GM19023 (cell line): ENCODE measurements at regions not wholly inside any gene's neighbourhood (a gene's known extent, or its start where the extent isn't known, plus 50 kb on each side); places are given as distances from the start of the nearest gene placed in this dataset.

Source experiments
- ATAC-seq: cut with Tn5 transposase; IDR thresholded peaks from one replicate; pipeline ENCODE4 v1.9.1; 2021; ENCODE audit warnings: mild to moderate bottlenecking, moderate library complexity; ENCODE audit not compliant: unreplicated experiment

DNA sequence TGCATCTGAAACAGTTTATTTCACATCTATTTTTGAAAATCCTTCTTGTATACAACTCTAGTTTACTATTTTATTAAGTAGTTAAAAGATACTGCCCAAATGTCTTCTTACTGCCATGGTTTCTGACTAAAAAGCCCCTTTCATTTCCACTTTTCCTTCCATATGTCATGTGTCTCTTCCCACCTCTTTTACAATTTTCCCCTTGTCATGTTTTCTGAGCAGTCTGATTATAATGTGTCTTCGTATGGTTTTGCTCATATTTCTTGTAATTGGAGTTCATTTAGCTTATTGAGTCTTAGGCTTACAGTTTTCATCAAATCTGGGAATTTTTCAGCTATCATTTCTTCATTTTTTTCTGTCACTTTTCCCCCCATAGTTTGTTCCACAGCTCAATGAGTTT, 813.9 kb upstream of the GYPC start:
- ATAC-seq, result no peak

DNA sequence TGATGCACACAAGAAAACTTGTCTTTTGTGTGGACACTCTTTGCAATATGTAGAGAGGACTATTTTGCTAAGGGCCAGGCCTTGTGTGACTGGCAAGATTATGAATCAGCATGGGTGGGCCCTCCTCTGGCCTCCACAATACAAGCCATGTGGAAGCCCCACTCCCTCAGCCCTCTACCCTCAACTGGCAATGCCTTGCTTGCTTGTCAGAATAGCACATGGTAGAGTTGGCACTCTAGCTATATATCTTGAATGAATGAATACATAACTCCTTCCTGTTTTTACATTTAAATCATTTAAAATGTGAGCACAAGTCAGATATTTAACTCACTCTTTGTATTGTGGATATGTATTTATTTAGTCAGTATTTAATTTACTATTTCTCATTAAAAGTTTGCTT, 805.4 kb upstream of the GYPC start:
- no peak for ATAC-seq

DNA sequence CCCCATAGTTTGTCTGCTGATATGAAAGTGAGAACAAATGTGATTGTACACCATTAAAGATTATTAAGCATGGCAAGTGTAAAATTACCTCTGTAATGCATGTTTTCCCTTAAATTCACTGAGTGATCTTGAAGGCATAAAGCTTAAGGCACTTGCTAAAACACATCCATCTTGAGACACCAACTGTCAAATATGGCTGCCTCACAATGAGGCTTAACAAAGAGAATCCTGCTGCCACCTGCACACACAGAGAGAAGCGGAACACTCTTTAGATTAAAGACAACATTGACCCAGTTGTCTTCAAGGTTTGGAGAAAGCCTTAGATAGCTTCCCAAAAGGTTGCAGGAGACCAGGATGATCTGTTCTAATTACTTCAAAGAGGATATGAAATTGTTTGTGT, 803.6 kb upstream of the GYPC start:
- ATAC-seq, result no peak

DNA sequence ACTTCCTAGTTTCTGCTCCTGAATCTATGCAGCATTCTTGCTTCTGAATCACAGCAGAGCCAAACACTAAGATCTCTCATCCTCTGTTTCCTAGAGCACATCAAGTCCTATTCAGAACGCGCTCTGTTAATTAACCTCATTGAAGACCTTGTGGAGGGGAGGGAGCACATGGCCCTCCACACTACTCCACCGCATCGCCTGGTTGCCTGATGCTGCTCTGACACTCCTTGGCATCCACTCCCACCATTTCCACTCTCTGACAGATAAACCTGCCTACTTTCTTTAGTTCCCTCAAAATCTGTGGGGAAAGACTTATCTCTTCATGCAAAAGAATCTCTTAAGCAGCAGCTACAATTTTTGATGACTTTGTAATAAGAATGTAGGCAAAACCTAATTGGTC, 802.3 kb upstream of the GYPC start:
- ATAC-seq, result no peak

DNA sequence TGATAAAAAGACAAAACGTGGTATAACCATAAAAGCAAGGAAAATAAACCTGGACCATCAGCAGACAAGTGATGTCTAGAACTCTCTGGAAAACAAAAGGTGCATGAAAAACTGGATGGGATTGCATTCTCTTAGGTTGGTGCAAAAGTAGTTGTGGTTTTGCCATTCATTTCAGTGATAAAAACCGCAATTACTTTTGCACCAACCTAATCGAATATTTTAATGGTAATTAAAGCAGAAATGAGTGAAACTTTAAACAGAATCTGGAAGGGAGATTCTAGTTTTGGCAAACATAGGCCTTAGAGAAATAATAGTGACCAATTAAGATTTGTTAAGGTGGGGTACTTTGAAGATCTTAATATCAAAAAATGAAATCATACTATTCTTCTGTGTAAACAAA, 800.8 kb upstream of the GYPC start:
- no peak for ATAC-seq

DNA sequence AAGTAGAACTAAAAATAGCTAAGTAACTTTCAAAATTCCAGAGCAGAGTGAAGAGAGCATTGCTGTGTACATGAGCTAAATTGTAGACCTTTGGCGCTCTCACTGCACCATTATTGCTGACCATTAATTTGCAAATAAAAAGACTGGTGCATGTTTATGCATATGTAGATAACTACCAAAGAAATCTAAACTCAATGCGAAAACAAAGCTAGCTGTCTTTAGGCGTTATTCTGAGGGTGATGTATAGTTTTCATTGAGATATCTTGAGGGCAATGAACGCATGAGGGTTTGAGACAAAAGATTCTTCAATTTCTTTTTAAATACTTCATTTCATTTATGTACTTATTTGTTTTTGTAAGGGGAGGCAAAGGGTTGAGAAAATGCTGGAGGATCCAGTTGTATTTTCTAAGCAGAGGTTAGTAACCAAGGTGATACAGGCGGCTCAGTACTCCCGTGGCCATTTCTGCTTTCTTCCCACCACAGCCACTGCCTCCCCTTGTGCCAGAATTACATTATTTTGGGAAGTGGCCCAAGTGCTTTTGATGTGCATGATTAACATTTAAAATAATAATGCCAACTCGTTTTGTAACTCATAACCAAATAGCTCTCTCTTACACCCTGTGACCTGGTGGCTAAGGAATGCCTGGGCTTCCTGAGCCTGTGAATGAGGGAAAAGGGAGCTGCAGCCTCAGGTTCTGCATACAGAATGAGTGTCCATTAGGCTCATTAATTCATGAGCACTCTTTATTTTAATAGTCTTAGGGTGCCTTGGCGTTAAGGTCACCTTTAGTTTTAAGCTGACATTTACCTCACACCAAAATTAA, 797.8 kb upstream of the GYPC start:
- no peak for ATAC-seq

DNA sequence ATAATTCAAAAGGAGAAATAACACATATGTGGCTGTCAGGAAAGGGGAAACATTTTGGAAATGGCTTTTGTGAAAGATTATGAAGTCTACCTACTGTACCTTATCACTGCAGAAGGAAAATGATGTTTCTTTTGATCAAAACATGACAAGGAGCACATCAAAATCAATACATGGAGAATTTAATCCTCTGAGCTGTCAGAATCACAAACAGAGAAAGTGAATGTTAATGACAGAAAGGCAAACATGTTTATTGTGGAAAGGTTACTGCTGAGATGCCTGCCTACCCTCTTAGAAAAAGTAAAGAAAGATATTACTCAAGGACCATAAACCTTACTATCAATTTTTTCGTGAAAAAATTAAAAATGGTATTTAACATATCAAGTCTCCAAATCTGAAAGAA, 794.5 kb upstream of the GYPC start:
- no peak for ATAC-seq

DNA sequence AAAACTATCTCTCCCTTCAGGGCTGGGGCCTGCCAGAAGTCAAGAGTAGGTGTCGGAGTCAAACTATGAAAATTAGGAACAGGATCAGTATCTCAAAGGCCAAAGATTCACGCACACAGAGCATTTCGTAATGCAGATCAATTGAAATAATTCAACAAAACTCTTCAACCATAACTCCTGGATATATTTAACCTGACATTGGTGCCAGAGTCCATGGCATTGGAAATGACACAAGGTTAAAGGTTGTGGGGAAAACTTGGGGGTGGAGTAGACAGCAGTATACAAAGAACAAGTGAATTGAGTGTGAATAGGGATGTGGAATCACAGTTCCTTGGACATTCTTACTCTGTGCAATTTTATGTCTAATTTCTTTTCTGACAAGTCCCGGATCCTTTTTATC, 788.0 kb upstream of the GYPC start:
- ATAC-seq, result no peak

DNA sequence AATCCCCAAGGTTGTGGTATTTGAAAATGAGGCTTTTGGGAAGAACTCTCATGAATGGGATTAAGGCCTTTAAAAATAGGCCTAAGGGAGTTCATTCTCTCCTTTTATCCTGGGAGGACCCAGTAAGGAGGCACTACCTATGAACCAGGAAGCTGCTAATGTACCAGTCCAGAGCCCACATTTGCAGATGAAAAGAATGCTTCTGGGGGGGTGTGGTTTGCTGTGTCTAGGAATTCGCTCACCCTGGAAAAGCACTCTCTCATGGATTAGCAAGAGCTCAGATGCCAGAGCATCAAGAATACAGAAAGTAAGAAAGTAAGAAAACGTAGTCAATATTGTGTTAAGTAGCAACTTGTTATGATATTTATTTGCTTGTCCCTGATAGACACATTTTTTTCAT, 785.7 kb upstream of the GYPC start:
- ATAC-seq, result no peak

DNA sequence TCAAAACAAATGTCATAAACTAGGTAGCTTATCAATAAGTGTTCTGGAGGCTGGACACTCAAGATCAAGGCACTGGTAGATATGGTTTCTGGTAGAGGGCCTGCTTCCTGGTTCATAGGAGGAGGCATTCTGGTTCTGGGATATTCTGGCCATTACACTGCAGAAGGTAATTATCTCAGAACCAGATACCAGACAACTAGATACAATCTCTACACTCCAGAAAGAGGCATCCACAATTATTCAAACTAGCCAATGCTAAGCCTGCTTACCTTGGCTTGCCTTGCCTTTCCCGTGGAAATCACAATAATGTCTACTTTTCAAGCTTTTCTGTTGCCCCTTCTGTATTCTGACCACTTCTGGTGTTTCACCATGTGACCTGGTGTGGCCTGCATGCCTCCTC, 785.2 kb upstream of the GYPC start:
- ATAC-seq, result no peak

DNA sequence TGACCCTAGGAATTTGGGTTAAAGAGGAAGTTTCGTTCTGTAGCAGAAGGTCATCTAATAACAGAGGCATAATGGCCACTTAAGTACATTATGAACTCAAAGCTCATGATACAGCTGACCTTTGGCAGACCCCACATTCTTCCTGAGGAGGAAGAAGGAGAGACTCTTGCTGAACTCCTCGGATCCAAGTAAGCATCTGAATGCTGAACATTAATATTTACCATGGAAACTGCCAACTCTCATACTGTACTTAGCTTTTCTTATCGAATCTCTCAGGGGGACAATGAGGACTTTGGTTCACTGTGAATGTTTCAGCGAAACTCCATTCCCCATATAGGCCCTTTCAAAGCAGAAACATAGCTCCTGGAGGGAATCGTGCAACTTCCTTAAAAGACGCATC, 781.4 kb upstream of the GYPC start:
- no peak for ATAC-seq

DNA sequence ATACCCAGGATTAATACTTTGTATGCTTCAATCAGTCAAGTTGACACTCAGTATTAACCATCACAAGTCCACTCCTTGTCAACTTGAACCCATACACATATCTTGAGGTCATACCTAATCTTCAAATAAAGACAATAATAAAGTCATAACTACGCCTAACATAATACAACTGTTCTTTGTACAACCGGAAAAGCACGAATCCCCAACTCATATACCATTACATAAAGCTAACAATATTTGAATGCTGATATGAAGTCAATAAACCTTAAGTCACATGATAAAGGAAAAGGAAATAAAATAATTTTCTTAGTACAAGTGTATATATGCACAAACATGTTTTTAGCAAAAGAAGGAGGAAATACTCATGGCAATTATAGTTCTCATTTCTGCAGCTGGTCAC, 770.6 kb upstream of the GYPC start:
- no peak for ATAC-seq

DNA sequence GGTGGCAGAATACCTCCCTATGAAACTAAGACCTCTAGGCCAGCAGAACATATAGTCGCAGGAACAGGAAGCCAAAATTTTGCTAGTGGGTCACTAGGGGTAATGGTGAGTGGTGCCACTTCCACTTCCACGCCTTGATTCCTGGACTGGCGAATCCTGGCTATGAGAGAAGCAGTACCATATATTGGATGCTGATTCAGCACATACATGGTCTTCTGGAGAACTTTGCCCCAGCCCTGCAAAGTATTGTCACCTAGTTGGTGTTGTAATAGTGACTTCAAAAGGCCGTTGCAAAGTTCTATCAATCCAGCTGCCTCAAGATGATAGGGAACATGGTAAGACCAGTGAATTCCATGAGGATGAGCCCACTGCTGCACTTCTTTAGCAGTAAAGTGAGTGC, 769.8 kb upstream of the GYPC start:
- ATAC-seq, result no peak

DNA sequence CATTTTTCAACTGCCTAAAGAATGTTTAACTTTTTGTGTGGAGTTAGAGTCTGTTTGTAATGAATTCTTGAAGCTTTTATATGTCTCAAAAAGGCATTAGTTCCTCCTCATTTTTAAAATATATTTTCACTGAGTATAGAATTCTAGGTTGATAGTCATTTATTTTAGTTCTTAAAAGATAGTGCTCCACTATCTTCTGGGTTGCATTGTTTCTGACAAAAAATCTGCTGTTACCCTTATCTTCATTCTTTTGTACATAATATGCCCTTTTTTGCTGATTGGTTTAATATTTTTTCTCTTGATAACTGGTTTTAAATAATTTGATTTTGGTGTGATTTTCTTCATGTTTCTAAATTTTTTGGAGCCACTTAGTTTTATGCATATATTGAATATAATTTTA, 754.7 kb upstream of the GYPC start:
- no peak for ATAC-seq

DNA sequence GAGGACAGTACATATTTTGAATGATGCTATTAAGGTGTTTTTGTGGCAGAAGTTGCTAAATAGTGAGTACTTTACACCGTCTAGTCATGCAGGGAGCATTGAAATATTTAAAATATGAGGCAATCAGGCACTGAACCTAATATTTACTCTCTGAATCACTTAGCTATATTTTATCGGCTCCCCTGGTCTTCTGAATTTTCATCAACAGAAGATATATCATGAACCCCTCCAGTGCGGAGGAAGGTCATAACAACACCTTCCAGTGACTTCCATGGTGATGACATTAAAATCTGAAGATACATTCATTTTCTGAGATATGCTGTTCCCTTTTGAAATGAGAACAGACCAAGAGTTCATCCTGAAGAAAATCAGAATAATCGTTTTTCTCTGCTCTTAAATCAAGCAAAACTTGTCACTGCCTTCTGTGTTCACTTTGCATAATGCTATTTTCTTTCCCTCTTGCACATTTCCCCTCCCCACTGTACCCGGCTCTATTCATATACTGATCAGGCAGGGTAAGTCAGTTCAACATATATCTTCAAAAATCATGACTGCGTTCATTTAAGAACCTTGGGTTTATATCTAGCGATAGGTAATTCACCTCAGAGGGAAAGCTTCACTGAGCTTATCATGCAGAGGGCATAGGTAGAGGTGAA, 729.9 kb upstream of the GYPC start:
- no peak for ATAC-seq

DNA sequence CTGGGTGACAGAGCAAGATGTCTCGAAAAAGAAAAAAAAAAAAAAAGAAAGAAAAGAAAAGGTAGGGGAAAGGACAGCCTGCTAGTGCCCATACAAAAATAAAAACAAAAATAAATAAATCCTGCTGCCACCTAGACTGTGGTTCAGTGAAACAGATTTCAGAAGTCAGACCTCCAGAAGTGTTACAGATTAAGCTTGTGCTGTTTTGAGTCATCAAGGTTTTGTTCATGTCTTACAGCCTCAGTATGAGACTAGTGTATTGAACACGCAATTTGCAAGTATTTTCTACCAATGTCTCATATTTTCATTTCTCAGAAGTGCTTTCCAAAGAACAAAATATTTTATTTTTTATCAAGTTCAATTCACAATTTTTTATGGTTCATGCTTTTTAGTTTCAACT, 720.4 kb upstream of the GYPC start:
- no peak for ATAC-seq

DNA sequence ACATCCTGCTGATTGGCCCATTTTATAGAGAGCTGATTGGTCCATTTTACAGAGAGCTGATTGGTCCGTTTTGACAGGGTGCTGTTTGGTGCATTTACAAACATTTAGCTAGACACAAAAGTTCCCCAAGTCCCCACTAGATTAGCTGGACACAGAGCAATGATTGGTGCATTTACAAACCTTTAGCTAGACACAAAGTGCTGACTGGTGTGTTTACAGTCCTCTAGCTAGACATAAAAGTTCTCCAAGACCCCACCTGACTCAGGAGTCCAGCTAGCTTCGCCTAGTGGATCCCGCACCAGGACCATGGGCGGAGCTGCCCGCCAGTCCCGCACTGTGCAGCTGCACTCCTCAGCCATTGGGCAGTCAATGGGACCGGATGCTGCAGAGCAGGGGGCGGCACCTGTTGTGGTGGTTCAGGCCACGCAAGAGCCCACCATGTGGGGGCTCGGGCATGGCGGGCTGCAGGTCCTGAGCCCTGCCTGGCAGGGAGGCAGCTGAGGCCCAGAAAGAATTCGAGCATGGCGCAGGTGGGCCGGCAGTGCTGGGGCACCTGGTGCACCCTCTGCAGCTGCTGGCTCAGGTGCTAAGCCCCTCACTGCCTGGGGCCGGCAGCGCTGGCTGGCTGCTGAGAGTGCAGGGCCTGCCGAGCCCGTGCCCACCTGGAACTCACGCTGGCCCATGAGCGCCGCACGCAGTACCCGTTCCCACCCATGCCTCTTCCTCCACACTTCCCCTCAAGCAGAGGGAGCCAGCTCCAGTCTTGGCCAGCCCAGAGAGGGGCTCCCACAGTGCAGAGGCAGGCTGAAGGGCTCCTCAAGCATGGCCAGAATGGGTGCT, 713.2 kb upstream of the GYPC start:
- no peak for ATAC-seq

DNA sequence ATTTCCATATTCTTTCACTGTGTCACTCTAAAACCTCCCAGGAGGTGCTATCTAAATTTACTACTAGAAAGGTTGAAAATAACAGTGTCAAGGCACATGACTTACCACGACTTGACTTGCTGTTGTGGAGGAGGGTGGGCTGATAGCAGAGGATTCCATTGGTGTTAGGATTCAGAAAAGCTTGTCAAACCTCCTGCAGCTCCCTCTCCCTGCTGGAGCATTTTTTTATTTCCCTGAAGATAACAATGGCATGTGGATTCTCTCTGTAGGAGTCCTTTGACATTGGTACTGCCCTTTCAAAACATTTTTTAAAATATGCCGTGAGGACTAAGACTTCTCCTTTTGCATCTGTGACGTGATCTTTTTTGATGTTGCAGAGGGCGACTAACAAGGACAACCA, 696.9 kb upstream of the GYPC start:
- no peak for ATAC-seq

DNA sequence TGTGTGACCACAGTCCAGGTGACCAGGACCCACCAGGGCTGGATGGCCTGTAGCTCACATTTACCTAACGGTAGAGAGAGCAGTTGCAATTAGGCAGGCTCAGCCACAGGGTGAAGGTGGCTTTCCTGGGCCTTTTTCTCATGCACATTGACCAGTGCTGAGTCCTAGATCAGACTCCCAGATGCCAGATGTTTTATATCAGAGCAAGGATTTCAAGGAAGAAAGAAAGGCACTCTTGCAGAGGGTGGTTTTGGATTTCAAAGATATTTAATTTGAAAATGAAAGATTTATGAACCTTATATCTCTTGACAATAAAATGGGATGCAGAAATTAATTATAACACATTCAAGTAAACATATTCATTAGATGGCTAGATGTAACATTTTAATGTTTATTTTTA, 694.2 kb upstream of the GYPC start:
- ATAC-seq, result no peak

DNA sequence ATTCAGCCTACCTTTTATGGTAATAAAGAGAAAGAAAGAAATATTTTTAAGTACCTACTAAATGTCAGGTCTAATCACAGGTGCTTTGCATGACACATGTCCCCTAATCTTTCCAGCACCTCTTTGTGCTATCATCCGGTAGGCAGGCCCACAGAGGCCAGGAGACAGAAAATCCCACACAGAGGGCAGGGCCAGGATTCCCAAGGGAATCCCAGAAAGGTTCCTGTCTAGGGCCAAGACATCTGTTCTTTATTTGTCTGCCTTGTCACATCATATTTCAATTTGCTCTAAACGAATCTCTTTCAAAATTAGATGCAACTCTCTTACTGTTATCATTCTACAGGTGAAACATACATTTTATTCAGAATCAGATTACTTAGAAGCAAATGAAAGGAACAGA, 676.1 kb upstream of the GYPC start:
- no peak for ATAC-seq

DNA sequence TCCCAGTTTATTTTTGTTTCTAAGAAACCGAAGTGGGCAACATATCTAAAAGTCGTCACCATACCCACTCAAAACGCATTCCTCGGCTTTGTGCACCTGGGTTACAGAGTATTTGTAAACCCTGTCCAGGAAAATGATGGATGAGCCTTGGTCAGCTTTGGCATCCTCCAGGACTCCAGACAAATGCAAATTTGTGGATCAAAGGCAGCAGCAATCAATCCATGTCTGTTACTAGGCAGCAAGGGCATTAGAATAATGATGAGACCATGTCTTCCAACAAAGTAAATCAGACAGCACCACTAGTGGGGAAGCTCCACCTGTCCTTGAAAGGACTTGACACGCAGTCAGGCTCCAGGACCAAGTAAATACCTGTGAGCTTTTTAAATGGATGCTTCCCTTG, 672.6 kb upstream of the GYPC start:
- no peak for ATAC-seq

DNA sequence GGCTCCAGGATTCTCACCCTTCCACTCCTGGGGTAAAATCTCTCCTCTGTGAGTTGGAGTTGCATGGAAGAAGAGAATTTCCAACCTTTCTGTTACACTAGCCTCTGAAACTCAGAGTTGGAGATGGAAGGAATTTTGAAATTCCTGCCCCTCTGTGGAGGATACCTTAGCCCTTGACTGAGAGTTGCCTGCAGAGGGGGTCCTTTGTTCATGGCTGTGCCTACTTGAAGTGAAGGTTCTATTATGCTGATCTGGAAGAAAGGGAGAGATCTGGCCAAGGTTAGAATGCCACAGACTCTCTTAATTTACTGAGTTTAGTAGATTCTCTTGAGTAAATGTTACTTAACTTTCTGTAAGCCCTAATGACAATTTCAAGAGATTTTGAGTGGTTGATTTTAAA, 626.6 kb upstream of the GYPC start:
- no peak for ATAC-seq
